IPS DF 19.7 (cell line): ENCODE measurements at regions not wholly inside any gene's neighbourhood (a gene's known extent, or its start where the extent isn't known, plus 50 kb on each side); places are given as distances from the start of the nearest gene placed in this dataset.

Experiments
- DNase-seq: peaks from one replicate; pipeline ENCODE4 v3.0.0-alpha.2; 2013; ENCODE audit warnings: low read depth, low spot score

DNA sequence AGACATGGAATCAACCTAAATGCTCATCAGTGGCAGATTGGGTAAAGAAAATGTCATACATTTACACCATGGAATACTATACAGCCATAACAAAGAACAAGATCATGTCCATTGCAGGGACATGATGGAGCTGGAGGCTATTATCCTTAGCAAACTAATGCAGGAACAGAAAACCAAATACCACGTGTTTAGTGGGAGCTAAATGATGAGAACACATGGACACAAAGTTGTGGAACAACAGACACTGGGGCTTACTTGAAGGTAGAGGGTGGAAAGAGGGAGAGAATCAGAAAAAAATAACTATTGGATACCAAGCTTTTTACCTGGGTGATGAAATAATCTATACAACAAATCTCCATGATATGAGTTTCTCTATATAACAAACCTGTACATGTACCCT is 701.3 kb downstream of the TBC1D32 start:
- DNase-seq = no peak

DNA sequence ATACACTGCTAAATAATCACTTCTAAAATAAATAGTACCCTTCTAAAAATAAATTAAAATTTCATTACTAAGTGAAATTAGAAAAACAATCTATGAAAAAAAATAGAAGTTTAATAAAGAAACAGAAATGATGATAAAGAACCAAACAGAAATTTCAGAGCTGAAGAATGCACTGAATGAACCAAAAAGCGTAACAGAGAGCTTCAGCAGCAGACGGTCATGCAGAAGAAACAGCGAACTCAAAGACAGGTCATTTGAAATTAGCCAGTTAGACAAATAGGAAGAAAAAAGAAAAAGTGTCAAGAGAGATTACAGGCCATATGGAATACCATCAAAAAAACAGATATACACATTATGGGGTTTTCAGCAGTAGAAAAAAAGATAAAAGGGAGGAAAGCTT is 706.7 kb downstream of the TBC1D32 start:
- DNase-seq = no peak

DNA sequence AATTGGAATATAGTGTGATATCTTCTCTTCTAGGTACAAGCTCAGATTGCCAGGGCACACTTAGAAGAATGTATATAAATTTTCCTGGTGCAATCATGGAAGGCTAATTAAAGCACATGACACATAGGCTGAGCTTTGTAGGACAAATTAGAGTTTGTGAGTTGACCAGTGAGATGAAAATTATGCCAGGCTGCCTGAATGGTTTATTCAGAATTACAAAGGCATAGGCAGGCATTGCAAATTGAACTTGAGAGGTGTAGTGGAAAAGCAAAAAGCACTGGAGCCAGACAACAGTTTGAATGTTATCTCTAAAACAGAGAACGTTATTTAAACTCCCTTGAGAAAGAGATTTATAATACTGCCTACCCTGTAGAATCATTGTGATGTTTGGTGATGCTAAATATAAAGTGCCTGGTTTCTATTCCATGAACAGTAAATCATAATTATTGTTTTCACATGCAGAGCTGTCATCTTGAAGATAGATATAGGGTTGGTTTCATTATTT is 712.1 kb downstream of the TBC1D32 start:
- no peak for DNase-seq

DNA sequence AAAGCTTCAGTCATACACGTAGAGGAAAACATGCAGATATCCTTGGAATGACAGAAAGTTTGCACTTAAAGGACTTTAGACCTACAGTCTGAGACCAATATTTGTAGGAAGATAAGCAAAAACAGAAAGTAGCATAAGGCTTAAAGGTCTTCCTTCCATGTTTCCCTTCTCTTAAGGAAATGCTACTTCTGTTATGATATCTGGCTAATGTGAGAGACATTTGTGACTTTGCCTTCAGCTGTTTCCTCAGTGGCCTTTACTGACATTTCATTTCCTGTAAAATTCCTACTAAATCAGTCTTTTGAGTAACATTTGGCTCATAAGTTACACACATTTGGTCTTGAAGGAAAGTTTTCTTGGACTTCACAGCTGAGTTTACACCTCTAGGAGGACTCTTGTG is 713.4 kb downstream of the TBC1D32 start:
- no peak for DNase-seq

DNA sequence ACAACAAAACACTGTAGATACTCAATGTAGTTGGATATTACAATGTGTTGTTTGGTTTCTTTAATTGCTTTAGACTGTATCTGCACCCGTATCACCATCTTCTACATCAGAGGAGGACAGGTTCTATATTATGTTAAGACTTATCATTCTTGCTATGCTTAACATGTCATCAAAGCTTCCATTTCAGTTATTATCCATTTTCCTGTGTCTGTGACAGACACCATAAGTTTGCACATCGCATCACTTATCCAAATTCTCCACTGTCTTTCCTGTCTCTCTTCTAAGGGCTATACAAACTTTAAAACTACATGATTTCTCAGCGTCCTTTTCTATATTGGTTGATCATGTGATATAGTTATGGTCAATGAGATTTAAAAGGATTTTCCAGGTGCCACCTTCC is 719.0 kb downstream of the TBC1D32 start:
- DNase-seq = no peak

DNA sequence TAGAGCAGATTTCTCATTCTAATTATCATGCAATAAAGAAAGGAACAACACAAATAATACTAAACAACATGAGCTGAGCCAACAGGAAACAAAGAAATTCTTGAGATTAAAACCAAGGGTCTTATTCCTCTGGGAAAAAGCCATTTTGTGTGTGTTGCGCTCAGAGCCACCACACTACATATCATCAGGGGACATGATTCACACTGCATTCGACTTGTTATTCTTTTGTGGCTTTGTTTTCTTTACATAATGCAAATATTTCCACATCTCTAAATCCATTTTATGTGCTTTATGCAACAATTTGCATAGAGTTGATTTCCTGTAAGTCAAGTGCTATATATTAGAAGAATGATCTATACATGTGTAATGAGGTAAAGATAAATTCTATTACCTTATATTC is 719.6 kb downstream of the TBC1D32 start:
- no peak for DNase-seq

DNA sequence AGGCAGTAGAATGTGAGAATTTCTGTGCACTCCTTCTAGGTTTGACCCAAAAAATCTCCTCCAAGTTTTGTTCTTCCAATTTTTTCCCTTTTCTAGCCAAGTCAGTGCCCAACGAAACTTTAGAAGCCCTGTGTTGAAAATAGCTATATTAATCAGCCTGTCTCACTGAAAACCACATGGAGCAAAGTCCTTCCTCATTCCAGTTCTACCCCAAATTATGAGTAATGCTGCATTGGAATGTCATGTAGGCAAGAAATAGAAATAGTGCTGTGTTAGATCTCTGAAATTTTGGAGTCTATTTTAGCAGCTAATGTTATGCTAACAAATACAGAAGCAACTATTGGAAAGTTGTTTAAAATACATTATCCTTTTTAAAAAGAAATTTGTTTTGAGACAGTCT is 725.5 kb downstream of the TBC1D32 start:
- no peak for DNase-seq

DNA sequence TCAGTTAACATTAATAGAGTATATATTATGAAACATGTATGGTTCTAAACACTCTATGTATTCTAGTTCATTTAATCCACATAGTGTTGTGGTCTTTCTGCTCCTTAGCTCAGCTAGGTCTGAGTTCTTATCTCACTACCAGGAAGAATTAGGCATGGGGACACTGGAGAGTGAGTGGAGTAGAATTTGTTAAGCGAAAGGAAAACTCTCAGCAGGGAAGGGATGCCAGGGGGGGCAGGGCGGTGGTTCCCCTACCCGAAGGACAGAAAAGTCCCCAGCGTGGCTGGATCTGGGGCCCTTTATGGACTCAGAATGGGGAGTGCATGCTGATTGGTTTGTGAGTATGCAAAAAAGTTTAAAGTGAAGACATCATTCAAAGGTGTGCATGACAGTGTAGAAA is 727.5 kb downstream of the TBC1D32 start:
- DNase-seq = no peak

DNA sequence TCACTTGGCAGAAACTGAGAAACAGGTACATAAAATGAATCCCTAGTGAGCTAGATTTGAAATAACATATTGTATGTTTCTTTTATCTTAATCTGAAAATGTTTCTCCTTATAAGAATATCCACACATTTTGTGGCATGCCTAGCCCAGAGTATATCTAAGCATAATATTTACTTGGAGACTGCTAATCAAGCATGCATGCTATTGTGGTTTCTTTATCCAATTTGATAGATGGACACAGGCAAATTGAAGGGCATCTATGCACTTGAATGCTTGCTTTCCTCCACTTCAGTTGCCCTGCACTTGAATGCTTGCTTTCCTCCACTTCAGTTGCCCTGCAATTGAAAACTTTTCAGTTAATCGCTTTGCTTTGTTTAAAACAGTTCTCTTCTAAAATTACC is 729.8 kb downstream of the TBC1D32 start:
- no peak for DNase-seq

DNA sequence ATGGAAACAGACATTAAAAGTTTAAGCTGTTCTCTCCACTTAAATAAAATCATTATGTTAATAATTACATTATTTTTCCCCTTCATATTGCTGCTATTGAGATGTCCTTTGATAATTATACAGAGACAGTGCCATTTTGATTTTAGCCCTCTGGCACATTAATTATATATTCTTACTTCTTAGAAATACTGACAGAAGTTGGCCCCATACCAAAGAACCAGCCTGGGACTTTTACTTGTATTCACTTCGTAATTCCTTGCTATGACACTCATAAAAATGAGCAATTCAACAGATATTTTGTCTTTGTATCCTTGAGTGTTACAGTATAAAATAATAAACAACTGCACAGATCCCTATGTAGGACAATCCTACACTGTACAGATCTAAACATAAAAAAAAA is 743.7 kb downstream of the TBC1D32 start:
- no peak for DNase-seq

DNA sequence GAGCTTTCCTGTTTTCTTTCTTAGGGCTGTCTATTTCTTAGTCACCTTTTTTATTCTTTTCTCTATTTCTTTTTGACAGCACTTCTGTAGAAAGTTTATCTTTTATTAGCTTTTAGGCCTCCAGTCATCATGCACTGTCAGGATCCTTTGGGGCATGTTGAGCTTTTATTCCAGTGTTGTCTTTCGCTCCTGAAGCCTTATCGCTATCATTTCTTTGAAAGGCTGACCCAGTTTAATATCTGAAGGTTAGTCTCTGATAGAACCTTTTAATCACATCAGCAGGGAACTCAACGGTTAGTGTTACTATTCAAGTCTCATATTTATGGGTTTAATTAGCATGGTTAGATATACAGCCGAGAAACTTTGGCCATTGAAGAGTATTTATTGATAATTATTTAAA is 745.9 kb downstream of the TBC1D32 start:
- no peak for DNase-seq

DNA sequence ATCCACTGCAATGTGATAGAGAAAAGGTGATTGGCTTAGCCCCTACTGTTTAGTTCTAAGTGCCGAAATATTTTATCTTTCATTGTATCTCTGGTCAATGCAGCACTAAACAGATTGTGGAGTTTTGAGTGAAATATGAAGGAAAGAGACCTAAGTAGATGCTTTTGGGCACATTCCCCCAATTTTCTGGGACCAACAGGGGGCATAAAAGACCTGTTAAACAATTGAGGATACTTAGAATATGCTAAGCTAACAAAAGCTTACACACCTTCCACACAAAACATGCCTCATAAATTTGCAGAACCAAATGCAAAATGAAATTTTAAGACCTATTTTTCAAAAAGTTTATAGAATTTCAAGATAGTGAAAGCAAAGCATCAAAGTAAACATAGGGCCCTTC is 746.9 kb downstream of the TBC1D32 start:
- no peak for DNase-seq

DNA sequence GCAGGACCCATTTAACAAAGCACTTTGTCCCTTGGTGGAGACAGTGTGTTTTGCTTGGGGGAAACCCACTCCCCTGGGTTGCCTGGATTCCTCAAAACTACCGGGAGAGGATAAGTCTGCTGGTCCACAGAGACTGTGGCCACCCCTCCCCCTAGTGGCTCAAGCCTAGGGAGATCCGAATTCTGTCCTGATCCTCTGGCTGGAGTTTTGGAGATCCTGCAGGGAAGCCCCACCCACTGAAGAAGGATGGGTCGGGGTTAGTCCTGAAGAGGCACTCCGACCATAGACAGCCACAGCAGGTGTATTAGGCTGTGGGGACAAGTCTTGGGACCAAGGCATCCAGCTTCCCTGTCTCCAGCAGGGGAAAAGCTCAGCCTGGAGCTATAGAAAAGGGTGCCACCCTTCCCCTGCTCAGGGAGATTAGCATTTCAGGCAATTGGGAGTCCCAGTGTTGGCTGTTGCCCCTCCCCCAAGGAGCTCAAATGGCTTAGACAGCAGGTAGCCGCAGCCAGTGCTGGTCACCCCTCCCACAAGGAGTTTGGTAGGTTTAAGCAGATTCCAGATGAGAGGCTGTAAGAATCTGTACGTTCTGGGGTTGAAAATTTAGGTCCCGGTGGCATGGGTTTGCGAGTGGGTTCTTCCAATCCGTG is 750.0 kb downstream of the TBC1D32 start:
- DNase-seq = no peak

DNA sequence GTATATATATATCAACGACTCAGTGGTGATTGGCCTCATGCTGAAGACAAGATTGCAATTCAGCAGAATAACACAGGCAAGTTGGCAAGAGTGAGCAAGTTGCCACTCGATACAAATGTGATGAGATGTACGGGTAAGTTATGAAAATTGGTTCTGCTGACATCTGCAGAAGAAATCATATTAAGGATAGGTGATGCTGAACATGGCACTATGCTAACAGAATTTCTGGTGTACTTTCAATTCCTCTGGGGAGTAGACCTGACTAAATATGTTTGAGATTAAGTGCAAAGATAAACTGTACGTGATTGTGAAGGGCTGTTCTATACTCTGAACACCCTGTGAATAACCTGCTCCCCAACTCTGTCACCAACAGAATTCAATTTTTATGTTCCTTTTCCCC is 758.2 kb downstream of the TBC1D32 start:
- no peak for DNase-seq

DNA sequence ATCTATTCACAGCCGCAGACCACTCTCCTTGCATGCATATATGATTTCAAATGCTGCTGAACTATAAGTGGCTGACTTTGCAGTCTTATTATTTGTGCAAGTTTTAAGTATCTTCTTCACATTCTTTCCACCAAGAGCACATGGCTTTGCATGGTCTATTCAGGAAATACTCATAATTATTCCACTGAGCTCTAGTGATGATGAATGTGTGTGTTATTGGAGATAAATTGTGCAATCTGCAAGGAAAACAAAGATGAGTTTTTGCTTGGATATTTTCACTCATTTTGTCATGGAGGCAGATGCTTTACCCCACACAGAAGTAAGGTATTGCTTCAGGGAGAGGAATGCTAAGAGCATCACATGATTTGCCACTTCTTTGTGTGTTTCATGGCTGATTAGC is 764.6 kb downstream of the TBC1D32 start:
- no peak for DNase-seq

DNA sequence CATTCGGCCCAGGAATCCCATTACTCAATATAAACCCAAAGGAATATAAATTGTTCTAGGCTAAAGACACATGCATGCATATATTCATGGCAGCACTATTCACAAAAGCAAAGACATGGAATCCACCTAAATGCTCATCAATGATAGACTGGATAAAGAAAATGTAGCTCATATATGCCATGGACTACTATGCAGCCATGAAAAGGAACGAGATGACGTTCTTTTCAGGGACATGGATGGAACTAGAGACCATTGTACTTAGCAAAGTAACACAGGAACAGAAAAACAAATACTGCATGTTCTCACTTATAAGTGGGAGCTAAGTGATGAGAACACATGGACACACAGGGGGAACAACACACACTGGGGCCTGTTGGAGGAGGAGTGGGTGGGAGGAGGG is 769.5 kb downstream of the TBC1D32 start:
- DNase-seq = no peak

DNA sequence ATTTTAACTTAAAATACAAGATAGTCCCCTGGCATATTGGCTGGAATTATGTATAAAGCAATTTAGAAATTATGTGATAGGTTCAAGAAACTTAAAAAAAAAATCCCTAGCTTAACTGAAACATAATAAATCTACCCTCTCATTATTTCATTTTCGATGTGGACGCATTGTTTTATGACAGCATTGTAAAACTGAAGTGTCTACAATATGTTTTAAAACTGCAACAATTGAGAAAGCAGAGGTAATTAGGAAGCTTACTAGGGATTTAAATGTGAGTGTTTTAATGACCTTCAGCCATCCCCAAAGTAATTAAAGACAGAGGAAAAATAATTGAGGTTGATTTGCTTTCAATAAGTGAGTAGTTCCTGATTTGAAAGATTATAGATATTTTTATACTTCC is 776.0 kb downstream of the TBC1D32 start:
- DNase-seq = no peak

DNA sequence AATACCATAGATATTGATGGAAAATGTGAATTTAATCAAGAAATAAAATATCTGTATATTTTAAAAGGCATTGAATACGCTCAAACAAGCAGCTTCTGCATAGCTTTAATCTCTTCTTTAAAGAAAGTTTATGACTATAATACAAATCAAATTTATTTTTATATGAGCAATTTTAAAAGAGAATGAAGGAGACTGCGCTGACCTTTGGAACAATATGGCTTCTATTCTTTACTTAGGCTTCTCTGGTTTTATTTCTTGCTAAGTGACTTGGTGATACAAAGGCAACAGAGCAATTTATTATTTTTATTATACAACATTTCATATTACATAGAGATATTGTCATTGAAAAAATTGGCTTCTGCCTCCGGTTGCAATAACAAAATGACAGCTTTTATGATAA is 776.7 kb downstream of the TBC1D32 start:
- DNase-seq = no peak

DNA sequence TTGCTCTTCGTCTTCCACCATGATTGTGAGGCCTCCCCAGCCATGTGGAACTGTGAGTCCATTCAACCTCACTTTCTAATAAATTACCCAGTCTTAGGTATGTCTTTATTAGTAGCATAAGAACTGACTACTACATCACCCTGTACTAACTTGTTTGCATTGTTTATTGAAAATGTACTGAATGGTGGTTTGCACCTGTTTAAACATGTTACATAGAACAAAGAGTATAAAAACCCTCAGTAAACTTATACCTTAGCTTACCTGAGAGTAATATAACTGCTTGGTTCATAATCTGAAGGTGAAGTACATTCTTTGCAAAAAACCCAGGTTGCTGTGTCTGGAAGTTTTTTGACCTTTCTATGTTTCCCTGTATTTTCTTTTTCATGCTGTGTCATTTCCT is 777.8 kb downstream of the TBC1D32 start:
- DNase-seq = no peak

DNA sequence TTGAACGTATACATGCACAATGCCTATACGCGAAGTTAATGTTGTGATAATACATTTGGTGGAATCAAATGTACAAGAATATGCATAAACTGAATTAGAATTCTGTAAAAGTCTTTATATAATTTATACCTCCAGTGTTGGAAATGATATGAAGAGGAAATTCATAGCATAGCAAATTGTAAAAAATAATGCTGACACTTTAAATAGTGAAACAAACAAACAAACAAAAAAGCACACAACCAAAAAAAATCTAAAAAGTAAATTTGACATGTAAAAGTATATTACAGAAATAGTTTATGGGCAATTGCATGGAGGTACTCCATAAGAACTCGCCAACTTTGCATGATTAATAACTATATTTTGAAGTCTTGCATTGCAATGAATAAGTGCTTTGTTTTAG is 780.9 kb downstream of the TBC1D32 start:
- DNase-seq = no peak

DNA sequence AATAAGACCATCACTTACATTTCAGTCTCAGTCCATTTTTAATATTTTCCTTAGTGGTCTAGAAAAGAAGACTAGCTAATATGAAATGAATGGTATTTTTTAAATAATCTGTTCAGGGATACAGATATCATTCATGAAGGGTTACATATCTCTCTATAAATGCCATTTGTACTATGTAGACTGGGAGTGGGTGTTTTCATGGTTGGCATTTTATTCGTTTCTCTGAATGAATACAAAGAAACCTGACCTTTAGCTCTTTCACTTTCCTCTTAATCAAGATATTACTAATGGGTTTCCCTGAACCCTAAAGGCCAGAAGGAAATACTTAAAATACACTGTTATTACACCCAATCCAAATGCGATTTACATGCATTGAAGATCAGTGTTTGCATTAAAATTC is 788.9 kb downstream of the TBC1D32 start:
- no peak for DNase-seq

DNA sequence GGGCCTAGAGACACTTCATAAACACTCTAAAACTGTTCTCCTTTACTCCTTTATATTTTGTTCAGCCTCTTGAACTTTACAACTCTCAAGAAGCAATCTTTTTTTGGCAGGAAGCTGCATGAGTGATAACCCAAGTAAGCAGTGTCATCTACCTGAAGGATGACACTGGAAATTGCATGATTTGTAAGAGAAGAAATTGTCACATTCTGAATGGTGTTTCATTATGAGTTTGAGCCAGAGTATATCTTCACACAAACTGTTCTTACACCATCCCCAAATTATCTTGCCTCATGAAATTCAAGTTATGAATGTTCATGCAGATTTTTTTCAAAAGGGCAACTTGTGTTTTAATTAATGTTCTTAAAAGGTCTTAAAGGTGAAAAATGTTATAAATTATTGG is 799.3 kb downstream of the TBC1D32 start:
- DNase-seq = no peak

DNA sequence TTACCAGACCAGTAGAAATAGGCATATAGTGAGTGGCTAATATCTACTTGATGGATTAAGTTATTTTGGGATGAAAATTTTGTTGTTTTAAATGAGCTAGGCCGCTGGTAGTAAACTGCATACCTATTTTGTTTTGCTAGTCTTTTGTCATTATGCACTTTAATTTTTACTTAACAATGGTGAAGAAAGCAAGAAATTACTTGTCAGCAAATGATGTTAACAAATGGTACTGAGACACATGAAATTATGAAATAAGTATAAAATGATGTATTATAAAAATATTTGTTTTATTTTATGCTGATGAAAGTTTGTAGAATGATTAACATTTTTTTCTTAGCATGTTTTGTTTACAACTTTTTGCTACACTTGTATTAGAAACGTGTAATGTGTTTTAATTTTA is 807.7 kb downstream of the TBC1D32 start:
- DNase-seq = no peak

DNA sequence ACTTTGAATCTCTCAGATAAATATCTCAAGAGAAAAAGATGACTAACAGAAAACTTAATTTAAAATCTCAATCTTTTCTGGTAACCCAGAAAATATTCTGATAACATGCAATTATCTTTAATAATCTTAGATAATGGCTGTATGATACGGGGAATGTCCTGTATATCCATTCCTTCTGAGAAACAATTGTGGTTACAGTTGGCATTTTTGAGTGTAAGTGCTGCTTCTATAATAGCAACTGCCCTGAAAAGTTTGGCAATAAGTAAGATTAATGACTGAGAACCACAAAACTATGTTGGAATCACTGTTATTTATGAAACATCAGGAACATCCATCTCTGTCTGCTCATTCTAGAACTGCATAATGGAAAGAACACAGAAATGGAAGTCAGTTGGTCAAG is 819.7 kb downstream of the TBC1D32 start:
- DNase-seq = no peak
